Stimulated activated CD4-positive, alpha-beta T cell treated with anti-CD3 and anti-CD28 coated beads, Interleukin-1b, Interleukin-23, amount 100 ng/mL, for 24 hours (primary cell): ENCODE measurements at regions not wholly inside any gene's neighbourhood (a gene's known extent, or its start where the extent isn't known, plus 50 kb on each side); places are given as distances from the start of the nearest gene placed in this dataset.

Experiments
- DNase-seq, 4 experiments: peaks; one replicate each; pipeline ENCODE4 v3.0.0-alpha.2; 2020; ENCODE audit warnings: low read depth in 4 of 4, low spot score in 1 of 4

- no peak for DNase-seq
Measured at GRCh38 chr18:41466436-41467160, 488.4 kb upstream of the PIK3C3 start.

GRCh38 chr18:41465386-41465785, 489.6 kb upstream of the PIK3C3 start:
- no peak for DNase-seq

- DNase-seq, result no peak
Measured at GRCh38 chr18:41464278-41464677, 490.8 kb upstream of the PIK3C3 start.

GRCh38 chr18:41462946-41463345, 492.1 kb upstream of the PIK3C3 start:
- no peak for DNase-seq

- DNase-seq, result no peak
Measured at GRCh38 chr18:41461114-41461513, 493.9 kb upstream of the PIK3C3 start.

- DNase-seq, result no peak
Measured at GRCh38 chr18:41459656-41460055, 495.4 kb upstream of the PIK3C3 start.

GRCh38 chr18:41458376-41458775, 496.7 kb upstream of the PIK3C3 start:
- DNase-seq, result no peak

GRCh38 chr18:41457765-41458326, 497.2 kb upstream of the PIK3C3 start:
- no peak for DNase-seq

- no peak for DNase-seq
Measured at GRCh38 chr18:41456831-41457230, 498.2 kb upstream of the PIK3C3 start.

GRCh38 chr18:41449612-41450011, 505.4 kb upstream of the PIK3C3 start:
- DNase-seq, result no peak

GRCh38 chr18:41444943-41445342, 510.1 kb upstream of the PIK3C3 start:
- no peak for DNase-seq

- DNase-seq, result no peak
Measured at GRCh38 chr18:41436772-41437171, 518.3 kb upstream of the PIK3C3 start.

- no peak for DNase-seq
Measured at GRCh38 chr18:41418598-41418997, 536.4 kb upstream of the PIK3C3 start.

- no peak for DNase-seq
Measured at GRCh38 chr18:41416044-41416443, 539.0 kb upstream of the PIK3C3 start.

- no peak for DNase-seq
Measured at GRCh38 chr18:41410006-41410405, 545.0 kb upstream of the PIK3C3 start.

GRCh38 chr18:41406834-41407233, 548.2 kb upstream of the PIK3C3 start:
- no peak for DNase-seq

GRCh38 chr18:41396861-41397260, 558.2 kb upstream of the PIK3C3 start:
- no peak for DNase-seq

- DNase-seq, result no peak
Measured at GRCh38 chr18:41396211-41396610, 558.8 kb upstream of the PIK3C3 start.

GRCh38 chr18:41395695-41396094, 559.3 kb upstream of the PIK3C3 start:
- DNase-seq, result no peak

- DNase-seq, result no peak
Measured at GRCh38 chr18:41391616-41392595, 563.1 kb upstream of the PIK3C3 start.

GRCh38 chr18:41390309-41390708, 564.7 kb upstream of the PIK3C3 start:
- no peak for DNase-seq

GRCh38 chr18:41378598-41378997, 576.4 kb upstream of the PIK3C3 start:
- no peak for DNase-seq
